ENCODE measurements at regions not wholly inside any gene's neighbourhood (a gene's known extent, or its start where the extent isn't known, plus 50 kb on each side); places are given as distances from the start of the nearest gene placed in this dataset.

GRCh38 chr1:167145965-167146364 lies 52.1 kb downstream of the STYXL2 start:
- no peak for DNase-seq

- no peak for DNase-seq
These were observed 53.1 kb downstream of the STYXL2 start for GRCh38 chr1:167146903-167147539.

GRCh38 chr1:167148421-167148820 lies 54.5 kb downstream of the STYXL2 start:
- DNase-seq, result peak; percentile 17

- DNase-seq, result no peak
These were observed 56.1 kb downstream of the STYXL2 start for GRCh38 chr1:167149793-167150491.

GRCh38 chr1:167150492-167150833 lies 56.6 kb downstream of the STYXL2 start:
- DNase-seq, result no peak

- no peak for DNase-seq
These were observed 58.5 kb downstream of the STYXL2 start for GRCh38 chr1:167152192-167152876.

GRCh38 chr1:167156466-167156865 lies 62.6 kb downstream of the STYXL2 start:
- DNase-seq, result no peak

- no peak for DNase-seq
These were observed 63.2 kb downstream of the STYXL2 start for GRCh38 chr1:167157114-167157513.

GRCh38 chr1:167158111-167158812 lies 62.4 kb upstream of the POU2F1 start:
- no peak for DNase-seq

GRCh38 chr1:167158813-167159275 lies 61.8 kb upstream of the POU2F1 start:
- no peak for DNase-seq

- no peak for DNase-seq
These were observed 60.9 kb upstream of the POU2F1 start for GRCh38 chr1:167159782-167160181.

- no peak for DNase-seq
These were observed 59.4 kb upstream of the POU2F1 start for GRCh38 chr1:167161242-167161641.

- DNase-seq, result no peak
These were observed 58.9 kb upstream of the POU2F1 start for GRCh38 chr1:167161762-167162161.

- DNase-seq, result no peak
These were observed 55.5 kb upstream of the POU2F1 start for GRCh38 chr1:167165219-167165618.

- DNase-seq, result no peak
These were observed 54.6 kb upstream of the POU2F1 start for GRCh38 chr1:167165948-167166689.

GRCh38 chr1:167166690-167167075 lies 54.0 kb upstream of the POU2F1 start:
- DNase-seq, result no peak

GRCh38 chr1:167168424-167168823 lies 52.3 kb upstream of the POU2F1 start:
- no peak for DNase-seq

- no peak for DNase-seq
These were observed 51.0 kb upstream of the POU2F1 start for GRCh38 chr1:167169642-167170041.

Measured in NCI-H2171 (cell line).